GM18907 (cell line): ENCODE measurements at regions not wholly inside any gene's neighbourhood (a gene's known extent, or its start where the extent isn't known, plus 50 kb on each side); places are given as distances from the start of the nearest gene placed in this dataset.

ENCODE experiments used
- ATAC-seq: cut with Tn5 transposase; IDR thresholded peaks from one replicate; pipeline ENCODE4 v1.9.1; 2021; ENCODE audit warnings: mild to moderate bottlenecking, moderate library complexity; ENCODE audit not compliant: unreplicated experiment

DNA sequence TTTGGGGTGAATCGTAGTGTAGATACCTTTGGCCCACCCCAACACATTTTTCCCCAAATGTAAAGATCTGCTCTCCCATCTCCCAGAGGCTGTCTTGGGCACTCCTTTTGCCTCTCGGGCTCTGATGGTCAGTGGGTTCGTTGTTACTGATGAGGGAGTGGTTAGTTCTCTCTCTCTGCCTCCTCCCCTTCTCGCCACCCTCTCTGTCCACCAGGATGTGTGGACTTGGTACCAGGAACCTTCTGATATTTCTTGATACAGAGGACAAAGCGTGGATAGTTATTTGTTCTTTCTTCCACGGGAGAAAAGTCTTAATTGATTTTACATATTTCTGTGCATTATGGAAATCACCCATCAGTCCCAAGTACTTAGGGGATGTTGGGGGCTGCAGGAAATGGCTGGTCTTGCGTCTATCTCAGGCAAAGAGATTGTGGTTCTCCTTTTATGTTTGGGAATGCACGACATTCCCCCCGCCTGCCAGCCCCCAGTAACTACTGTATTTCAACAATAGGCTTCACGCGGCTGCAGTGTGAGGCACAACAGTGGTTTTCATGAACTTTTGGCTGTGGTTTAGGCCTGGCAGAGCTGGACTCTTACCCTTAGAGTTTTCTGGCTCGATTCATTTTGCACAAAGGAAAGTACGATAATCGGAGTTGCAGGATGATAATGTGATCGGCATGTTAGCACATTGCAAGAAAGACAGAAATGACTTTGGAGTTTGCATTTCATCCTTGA is 79.0 kb upstream of the ZNF536 start:
- no peak for ATAC-seq

DNA sequence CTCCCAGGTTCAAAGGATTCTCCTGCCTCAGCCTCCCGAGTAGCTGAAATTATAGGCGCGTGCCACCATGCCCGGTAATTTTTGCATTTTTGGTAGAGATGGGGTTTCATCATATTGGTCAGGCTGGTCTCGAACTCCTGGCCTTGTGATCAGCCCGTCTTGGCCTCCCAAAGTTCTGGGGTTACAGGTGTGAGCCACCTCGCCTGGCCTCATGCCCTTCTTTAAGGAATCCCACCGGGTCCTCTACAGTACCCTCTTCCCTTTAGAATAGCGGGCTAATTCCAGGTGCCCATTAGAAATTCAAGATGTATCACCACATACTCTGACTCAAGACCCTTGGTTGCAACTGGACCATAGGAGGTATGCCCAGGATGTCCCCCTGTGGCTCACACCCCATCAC is 74.2 kb upstream of the ZNF536 start:
- no peak for ATAC-seq

DNA sequence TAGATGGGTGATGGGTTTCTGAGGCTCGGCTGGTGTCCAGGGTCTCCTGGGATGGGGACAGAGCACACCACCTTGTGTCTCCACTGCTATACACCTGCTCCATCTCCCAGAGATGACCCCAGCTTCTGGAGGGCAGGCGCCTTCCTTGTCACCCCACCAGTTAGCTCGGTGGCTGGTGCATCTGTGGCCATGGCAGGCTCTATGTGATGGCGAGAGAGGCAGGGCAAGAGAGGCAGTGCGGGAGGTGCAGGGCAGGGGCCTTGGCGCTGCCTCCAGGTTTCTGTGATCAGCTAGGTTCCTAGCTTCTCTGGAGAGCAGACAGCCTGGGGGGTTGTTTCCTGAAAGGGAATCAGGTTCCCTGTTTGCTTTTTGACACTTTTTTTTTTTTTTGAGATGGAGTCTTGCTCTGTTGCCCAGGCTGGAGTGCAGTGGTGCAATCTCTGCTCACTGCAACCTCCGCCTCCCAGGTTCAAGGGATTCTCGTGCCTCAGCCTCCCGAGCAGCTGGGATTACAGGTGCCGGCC is 69.0 kb upstream of the ZNF536 start:
- no peak for ATAC-seq

DNA sequence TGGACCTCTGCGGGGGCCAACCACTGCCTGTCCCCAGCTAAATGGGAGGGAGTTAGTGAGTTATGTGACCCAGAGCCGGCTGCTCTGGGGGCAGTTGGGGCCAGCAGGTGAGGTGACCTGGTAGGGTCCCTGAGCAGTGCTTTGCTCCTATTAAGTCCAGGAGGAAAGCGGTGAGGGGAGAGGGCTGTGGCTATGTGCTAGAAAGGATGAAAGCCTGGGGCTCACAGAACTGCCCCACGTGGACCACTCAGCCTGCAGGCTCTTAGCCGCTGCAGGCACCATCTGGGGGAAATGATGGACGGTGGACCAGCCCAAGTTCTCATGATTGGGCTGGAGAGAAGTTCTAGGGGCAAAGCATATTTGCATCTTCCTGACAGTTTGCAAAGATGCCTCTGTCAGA is 67.6 kb upstream of the ZNF536 start:
- ATAC-seq: no peak

DNA sequence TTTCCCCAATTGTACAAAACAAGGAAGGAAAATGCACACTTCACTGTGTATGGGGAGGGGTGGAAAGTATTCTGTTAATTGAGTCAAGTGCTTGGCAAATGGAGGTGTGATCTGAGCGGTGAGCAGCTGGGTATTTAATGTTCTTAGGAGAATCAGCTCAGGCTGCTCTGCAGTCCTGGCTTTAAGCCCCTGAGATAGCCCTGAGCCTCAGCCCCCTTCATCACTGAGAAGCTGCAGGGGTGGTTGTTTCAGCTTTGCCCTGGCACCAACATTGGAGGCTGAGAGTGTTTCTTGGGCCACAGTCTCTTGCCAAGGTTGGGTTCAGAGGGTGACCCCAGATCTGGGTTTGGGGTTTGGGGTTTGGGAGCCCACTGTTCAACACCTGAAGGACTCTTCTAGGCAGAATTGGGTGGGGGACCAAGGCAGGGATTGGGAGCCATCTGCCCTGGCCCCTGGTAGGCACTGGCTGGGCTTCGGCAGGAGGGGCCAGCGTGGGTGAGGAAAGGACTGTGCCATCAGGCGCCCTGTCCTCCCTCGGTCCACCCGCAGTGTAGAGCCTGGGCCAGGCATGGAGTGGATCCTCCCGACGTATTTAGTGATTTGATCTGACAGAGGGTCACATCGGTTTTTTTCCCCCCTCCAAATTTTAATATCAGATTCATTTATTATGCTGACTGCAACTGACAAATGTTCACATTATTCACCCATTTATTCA is 66.7 kb upstream of the ZNF536 start:
- ATAC-seq: no peak

DNA sequence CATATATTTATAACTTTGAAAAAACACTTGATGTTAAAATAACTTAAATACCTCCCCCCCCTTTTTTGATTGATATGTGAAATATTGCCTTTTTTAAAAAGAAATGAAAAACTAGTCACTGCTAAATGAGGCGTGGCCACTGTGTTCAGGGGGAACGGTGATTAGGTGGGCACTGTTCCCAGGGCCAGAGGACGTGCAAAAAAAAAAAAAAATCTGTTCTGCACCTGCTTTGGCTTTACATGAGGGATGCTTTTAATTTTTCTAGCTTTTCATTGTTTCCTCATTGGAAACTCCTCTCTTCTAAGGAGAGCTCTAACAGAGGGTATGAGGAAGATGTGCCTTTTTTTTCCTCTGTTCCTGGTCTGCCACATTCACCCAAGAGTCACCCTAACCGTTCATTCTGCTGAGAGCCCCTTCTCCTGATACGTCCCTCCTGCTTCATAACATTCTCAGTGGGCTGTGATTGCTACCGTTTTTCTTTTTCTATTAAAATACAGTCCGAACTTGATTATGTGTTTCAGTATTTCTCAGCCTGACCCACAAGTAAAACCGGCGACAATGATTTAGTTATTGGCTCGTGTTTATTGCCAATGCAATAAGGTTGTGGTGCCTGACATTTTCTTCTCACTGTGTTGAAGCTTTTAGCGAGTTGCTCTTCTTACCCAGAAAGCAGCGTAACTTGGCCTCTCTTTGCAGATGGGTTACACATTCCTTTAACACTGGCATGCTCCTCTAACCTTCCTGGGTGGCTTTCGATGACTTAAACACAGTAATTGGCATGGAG is 64.8 kb upstream of the ZNF536 start:
- ATAC-seq: no peak

DNA sequence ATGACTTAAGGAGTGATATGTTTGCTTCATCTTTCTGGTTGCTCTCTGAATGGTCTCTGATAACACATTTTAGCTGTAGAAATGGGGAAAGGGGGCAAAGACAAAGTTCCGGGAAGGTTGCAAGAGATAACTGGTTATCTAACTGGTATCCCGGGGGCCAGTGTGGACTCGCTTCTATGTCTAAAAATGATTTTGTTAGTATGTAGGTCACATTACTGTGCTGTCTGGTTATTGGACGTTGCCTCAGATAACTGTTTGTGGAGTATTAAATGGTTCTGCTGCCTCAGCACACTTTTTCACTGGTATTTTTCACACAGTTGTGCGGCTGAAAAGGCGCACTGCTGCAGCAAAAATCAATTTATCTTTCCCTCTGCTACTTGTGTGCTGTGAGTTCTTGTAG is 63.0 kb upstream of the ZNF536 start:
- ATAC-seq: no peak

DNA sequence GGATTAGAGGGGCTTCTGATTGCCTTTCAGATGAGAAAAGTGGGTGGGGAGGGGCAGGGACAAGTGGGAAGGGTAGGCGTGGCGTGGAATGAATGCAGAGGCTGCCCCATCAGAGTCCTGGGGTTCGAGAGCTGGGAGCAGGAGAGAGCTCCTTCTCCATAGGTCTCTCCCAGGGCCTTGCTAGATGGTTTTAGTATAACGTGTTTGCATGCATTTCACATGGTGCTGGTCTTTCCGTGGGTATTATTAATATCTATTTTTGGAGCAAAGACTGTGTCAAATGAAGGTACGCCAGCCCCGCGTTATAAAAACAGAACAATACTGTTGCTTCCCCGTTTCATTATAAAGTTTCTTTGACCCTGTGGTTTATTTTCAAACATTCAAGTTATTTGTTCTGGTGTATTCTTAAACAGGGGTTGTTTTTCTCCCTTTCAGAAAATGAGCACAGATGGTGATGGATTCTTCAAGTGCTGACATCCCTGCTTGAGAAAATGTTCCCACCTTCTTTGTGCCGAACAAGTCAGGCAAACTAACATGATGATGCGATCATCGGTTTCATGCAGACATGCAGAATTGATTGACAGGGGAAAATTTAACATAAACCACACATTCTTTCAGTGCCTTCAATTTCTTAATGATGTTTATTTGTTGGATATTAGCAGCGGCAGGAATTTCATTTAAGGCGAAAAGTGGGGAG is 62.1 kb upstream of the ZNF536 start:
- ATAC-seq: no peak

DNA sequence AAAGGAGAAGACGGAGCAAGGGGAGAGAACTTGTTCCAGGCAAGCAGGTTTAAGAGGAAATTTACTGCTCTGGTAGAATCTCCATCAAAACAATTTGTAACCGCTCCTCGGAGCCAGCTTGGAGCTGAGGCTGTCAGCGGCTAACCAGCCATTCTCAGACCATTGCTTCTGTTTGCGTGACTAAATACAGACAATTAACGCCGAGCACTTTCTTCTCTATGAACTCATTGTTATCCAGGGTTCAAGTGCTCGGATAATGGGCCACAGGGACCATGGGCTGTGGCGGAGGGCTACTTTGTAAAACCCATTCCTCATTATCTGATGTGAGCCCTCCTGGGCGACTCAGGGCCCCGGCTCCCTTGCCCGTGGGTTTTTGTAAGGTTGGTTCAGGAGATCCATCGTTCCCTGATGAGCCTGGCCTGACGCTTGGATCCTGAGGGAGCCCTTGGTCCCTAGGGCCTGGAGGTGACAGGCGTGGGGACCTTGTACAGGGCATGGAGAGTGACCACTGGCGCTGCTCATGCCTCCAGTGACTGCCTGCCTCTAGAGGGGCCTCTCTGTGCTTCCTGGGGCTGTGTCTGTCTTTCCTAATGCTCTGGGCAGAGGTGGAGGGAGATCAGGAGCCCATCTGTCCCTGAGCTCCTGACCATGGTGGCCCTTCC is 61.5 kb upstream of the ZNF536 start:
- no peak for ATAC-seq

DNA sequence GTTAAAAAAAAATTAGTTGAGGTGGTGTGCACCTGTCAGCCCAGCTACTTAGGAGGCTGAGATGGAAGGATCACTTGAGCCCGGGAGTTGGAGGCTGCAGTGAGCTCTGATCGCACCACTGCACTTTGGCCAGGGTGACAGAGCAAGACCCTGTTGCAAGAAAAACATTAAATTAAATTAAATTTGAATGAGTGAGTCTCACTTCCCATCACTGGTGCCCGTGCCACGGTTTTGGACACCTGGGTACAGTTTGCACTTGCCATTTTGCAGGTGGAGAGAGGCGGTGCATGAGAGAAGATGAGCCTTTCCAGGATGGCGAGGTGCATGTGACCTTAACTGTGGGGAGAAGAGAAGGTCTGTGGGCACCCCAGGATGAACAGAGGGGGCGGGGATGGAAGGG is 60.3 kb upstream of the ZNF536 start:
- no peak for ATAC-seq

DNA sequence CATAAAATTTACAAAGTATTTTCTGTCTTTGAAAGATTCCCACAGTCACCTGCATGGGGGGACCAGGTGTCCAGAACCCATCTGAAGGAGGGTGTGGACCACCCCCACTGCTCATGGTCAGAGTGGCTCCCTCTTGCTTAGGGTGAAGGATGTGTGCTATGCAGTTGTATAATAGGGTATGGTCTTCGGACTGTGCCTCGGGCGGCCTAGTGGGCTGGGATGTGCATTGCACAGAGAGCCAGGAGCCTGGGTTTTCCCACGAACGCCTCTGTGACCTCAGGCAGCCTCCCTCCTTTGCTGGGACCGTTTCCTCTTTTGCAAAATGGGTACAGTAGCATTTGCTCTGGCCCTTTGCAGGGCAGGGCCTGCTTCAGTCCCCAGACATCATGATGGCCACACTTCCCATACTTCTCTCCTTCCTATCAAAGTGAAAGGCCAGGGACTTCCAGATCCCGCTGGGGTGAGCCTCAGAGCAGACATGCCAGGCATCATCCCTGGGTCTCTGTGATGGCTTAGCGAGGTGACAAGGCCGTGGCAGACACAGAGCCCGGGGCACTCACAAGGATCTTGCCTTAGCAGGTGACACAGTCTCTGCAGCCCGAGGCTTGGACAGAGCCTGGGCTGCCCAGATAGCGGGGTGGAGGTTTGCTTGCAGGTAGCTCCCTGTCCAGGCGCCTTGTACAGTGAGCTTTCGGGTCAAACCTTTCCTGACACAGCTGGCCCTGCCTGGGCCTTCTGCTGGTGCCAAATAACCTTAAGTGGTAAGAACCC is 59.4 kb upstream of the ZNF536 start:
- no peak for ATAC-seq

DNA sequence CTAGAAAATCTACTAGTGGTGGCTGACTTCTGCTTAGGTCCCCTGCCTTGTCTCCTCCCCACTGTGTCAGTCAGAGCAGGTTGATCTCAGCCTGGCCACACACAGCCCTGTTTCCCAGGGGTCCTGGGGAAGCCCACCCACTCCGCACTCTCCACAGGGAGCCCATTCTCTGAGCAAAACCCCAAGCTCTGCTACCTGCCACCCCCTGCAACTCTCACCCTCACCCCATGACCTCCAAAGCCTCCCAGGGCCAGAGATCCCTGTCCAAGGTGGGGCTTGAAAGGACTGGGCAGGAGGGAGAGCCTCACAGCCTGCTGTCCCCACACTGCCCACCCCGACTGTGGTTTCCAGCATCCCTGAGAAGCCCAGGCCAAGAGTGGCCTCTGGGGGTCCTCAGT is 58.8 kb upstream of the ZNF536 start:
- no peak for ATAC-seq

DNA sequence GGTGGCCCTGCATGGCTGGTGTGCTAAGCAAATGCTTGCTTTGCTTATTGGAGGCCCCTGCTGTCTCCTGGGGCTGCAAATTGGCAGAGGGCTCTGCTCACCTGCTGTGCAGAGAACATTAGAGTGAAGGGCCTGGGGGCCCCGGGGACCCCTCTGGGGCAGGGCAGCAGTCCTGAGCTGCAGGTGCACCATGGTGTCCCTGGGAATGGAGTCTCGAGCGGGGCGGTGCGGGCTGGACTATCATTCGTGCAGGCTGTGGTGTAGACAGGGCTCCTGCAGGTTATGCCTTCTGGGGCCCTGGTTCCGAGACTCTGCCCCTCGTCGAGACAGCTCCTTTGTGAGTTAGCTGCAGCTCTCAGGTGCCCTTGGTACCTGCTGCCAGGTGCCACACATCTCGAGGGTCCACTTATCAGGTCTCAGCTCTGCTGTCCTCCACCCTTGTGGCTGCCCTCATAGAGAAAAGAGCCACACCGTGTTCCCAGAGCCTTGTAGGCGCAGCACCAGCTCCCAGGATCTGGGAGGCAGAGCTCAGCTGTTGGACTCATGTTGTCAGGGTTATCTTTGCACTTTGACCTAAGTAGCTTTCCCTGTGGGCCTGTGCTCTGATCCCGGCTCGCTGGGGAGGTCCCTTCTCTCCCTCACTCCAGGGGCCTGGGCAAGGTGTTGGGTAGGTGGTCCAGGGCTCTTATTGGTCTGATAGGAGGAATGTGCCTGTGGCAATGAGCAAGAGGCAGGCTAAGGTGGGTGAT is 58.0 kb upstream of the ZNF536 start:
- no peak for ATAC-seq

DNA sequence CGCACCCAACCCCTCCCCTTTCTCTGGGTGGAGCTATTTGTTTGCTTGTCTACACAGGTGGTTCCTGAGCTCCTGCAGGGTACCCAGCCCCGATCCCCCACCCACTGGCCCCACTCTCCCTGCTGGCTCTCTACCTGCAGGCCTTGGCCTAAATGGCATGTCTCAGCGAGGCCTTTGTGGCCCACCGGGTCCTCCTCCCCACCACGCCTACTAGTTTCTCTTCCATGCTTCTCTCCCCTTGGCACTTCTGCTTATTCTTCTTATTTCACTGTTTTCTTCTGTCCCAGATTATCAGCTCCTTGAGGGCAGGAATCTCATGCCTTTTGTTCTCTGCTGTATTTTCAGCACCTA is 57.4 kb upstream of the ZNF536 start:
- ATAC-seq: no peak

DNA sequence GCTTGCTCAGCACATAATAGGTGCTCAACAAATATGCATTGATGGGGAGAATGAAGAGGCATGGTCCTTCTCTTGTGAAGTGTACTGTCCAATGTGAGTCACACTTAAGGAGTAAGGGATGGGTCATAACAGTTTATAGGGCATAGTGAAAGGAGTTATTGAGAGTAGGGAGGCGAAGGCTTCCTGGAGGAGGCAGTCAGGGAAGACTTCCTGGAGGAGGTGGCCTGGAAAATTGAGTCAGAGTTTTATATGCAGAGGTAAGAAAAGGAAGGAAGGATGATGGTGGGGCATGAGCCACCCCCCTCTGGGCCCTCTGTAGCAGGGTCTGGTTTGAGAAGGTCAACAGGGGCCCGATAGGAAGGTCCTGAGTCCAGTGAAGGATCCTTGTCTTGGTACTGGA is 57.0 kb upstream of the ZNF536 start:
- no peak for ATAC-seq

DNA sequence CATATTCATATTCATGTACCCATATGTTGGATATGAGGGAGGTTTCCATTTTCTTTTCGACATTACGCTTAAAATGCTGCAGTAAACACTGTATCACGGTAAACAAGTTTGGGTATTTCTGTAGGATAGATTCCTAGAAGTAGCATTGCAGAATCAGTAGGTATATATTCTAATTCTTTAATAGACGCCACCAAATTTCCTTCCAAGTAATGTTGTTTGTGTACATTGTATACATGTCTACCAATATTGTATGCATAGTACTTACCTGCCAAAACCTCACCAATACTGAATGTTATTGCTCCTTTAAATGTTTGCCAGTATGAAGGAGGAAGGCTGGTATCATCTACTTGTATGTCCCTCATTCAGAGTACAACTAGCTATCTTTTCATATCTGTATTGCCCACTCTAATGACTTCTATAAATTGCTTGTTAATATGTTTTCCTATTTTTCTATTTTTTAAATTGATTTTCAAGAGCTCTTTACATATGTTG is 56.1 kb upstream of the ZNF536 start:
- no peak for ATAC-seq

DNA sequence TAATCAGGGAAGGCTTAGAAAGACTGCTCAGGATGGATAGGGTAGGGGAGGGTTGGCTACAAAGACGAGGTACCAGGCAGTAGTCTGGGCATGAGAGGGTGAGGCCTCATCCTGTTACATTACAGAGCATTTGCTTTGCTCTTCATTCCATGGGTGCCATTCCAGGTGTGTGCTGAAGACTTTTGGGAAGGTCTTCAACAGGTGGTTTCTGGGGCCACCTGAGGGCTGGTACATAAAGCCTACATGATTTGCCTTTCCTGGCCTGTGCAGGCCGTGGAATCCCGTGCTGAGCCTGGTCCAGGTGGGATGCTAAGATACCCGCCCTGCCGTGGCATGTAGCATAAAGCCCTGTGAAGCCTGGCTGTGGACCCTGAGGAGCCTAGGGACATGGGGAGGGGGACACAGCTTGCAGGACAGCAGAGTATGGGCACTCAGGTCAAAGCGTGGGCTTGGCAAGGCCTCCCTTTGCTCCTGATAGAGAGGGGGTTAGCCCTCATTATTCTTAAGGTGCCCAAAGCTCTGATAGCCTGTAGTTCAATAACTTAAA is 55.6 kb upstream of the ZNF536 start:
- ATAC-seq: no peak

DNA sequence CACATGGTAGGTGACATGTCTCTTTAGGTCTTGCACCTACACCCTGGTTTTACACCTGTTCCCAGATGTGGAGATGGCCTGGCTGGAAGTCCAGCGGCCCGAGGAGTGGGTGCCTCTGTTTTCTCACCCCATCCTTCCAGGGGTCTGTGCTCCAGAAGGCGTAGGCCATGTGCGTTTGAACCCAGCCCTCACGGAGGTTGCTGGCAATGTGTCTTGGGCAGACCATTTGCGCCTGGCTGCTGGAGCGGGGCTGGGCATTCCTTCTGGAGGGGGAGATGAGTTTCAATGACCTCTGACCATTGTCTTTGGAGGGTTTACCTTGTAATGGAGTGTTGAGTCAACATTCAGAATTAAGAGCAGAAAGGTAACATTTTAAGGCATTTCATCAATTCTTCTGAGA is 54.8 kb upstream of the ZNF536 start:
- no peak for ATAC-seq

DNA sequence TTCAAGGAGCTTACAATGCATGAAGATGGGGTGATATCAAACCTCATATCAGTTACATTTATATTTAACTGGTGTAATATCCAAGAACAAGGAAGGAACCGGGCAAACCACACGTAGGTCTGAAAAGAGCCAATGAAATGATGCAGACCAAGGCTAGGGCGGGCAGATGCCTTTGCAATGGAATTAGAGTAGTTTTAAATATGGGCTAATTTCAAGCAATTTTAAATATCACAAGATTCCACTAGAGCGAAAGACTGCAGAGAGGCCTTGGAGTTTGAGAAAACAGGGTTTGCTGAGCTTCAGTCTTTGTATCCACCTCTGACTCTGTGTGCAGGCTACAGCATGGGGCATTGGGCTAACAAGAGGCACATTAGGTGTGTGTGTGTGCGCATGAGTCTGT is 53.9 kb upstream of the ZNF536 start:
- no peak for ATAC-seq
